ENCODE measurements at regions not wholly inside any gene's neighbourhood (a gene's known extent, or its start where the extent isn't known, plus 50 kb on each side); places are given as distances from the start of the nearest gene placed in this dataset.

DNA sequence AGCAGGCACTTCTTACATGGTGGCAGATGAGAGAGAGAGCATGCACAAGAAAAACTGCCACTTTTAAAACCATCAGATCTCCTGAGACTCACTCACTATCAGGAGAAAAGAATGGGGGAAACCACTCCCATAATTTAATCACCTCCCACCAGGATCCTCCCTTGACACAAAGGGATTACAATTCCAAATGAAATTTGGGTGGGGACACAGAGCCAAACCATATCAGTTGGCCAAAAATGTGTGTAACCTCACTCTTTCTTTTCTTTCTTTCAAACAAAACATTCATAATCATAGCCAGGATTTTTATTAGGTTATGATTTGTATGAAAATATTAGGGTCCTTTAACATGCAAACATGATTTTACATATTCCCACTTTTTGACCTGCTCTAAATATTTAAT, 222.1 kb downstream of the PCDH18 start:
- DNase-seq: peak; percentile 25

DNA sequence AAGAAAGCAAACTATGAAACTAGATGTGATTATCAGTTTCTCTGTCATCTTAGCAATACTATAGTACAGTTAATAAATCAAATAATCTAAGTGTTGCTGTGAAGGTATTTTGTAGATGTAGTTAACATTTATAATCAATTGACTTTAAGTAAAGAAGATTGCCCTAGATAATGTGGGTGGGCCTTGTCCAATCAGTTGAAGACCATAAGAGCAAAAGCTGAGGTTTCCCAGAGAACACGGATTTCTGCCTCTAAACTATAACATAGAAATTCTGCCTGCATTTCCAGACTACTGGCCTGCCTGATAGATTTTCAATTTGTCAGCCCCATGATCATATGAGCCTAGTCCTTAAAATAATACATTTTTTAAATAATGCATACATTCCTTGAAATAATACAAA, 222.9 kb downstream of the PCDH18 start:
- DNase-seq: no peak

DNA sequence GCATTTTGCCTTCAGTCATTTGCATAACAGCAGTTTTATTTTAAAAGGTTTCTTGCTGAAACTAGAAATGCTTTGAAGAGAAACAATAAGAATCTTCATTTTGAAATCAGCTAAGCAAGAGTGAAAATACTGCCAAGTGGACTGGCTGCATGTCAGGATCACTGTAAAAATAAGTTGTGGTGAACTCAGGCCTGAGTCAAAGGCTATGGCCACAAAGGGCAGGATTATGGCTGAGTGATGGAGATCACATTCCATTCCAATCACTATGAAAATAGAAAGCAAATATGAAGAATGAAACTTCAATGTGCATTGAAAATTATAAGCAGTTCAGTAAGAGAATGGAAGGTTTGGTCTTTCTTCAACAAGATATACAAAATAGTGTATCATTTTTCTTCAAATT, 224.5 kb downstream of the PCDH18 start:
- no peak for DNase-seq

DNA sequence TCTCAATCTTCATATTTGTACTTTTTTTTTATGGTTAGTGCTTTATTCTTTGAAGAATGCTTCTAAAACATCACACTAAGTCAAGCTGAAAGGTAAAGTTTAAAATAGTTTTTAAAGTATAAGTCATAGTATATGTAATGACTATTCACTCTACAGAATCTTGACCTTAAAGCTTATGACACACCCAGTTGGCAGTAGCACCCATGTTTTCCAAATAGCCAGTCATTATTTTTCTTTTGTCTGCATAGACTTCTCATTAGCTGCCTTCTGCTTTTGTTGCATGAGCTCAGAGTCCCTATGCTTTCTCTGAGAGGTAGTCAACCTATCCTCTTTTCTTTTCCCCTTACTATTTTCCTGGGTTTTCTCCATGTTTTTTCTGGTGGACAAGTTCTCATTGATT, 231.5 kb downstream of the PCDH18 start:
- no peak for DNase-seq

DNA sequence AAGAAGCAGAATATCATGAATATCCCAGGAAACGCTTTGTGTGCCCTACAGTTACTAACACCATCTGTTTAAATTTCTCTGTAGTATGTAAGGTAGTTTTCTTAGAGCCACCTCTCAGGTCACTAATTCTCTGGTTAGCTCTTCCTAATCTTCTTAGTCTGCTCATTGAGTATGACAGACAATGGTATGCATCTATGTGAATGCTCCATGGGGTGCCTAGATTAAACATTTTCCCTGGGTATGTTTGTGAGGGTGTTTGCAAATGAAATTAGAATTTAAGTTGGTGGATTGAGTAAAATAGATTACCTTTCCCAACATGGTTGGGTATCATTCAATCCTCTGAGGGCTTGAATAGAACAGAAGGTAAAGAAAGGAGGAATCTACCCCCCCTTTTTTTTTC, 233.0 kb downstream of the PCDH18 start:
- no peak for DNase-seq

DNA sequence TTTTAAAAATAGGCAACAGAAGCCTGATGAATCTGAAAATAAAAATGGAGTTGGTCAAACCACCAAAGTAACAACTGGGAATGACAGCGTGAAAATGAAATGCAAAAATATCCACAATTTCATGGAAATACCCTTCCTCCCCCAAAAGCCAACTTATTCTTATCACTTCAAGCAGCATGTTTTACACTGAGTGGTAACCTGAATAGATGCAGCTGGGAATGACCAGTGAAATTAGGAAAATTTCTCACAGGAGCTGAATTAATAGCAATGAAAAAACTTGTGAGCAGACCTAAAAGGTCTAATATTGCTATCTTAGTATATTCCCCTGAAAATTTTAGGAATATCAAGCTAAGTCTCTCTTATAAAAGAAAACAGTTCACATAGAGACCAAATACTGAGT, 239.0 kb downstream of the PCDH18 start:
- DNase-seq: no peak

DNA sequence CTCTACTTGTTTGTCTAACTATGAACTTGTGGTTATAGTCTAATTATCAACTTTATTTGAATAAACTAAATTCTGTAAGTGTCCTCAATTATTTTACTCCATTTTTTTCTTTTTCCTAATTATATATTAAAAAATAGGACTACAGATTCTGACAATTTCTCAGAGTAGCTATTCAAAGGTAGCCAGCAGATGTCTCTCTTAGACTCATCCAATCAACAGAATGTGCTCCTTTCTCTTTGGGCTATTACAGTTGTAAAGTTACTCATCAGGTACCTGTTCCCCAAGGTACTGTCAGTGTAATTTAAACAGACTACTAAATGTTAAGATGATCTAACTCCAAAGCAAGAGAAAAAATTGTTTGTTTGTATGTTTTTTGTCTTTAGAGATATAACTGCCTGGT, 248.6 kb downstream of the PCDH18 start:
- DNase-seq: peak; percentile 53

DNA sequence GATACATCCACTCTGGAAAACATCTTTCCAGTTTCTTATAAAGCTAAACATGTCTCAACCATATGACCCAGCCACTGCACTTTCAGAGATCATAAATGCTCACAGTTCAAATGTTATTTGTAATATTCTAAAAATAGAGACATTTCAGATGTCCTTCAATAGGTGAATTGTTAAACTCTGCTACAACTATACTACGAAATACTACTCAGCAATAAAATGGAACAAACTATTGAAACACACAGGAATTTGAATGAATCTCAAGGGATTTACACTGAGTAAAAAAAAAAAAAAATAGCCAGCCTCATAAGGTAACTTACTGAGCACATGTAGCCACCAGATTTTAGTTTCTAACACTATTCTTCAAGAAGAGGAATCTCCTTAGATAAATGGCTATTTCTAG, 253.9 kb downstream of the PCDH18 start:
- no peak for DNase-seq

DNA sequence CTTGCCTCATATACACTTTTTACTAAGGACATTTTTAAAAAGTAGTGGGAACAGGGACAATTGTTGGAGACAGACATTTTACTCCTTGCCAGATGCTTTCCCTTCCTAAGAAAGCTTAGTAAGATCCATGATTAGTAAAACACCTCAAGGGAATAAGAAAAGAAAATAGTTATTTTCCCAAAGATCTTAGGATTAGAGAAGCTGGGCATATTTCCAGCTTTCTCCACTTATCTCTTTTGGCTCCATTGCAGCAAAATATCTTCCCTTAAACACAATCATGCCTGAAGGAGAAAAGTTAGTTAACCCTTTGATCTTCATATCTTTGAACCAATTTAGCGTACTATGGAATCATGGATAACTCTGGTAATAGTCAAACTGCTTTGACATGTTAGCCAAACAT, 257.9 kb downstream of the PCDH18 start:
- DNase-seq: no peak

DNA sequence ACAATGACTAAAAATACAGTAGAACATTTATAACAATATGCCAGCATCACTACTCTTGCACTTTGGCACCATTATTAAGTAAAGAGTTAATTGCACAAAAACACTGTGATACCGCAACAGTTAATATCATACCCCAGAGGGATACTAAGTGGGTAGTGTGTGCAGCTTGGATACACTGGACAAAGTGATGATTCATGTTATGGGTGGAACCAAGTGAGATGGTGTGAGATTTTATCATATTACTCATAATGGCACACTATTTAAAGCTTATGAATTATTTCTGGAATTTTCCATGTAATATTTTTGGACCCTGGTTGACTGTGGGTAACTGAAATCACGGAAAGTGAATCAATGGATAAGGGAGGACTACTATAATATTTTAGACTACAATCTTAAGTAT, 265.3 kb downstream of the PCDH18 start:
- no peak for DNase-seq

DNA sequence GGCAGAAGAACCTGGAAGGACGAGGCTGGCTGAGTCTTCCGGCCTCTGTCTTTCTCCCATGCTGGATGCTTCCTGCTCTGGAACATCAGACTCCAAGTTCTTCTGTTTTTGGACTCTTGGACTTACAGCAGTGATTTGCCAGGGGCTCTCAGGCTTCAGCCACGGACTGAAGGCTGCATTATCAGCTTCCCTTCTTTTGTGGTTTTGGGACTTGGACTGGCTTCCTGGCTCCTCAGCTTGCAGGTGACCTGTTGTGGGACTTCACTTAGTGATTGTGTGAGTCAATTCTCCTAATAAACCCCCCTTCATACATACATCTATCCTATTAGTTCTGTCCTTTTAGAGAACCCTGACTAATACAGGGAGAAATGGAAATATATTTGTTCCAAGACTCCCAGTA, 265.8 kb downstream of the PCDH18 start:
- DNase-seq: no peak

DNA sequence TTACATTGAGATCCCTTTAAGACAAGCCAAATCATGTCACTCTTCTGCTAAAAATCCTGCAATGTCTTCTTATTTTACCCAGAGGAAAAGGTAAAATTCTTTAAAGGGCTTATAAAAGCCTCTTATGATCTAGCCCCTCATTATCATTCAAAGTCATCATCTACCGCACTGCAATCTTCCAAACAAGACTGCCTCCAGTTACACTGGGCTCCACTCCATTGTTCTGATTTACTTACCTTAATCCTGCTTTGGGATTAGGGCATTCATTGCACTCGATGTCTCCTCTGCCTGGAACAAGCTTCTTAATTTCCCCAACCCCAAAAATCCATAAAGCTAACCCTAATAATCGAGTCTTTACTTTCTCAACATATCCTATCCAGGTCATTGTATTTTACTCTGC, 269.1 kb downstream of the PCDH18 start:
- no peak for DNase-seq

DNA sequence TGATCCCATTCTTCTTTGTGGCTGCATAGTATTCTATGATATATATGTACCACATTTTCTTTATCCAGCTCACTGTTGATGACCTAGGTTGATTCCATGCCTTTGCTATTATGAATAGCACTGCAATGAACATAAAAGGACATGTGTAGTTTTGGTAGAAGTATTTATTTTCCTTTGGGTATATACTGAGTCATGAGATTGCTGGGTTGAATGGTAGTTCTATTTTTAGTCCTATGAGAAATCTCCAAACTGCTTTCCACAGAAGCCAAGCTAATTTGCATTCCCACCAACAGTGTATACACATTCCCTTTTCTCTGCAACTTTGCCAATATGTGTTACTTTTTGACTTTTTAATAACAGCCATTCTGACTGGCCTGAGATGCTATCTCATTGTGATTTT, 278.3 kb downstream of the PCDH18 start:
- no peak for DNase-seq

DNA sequence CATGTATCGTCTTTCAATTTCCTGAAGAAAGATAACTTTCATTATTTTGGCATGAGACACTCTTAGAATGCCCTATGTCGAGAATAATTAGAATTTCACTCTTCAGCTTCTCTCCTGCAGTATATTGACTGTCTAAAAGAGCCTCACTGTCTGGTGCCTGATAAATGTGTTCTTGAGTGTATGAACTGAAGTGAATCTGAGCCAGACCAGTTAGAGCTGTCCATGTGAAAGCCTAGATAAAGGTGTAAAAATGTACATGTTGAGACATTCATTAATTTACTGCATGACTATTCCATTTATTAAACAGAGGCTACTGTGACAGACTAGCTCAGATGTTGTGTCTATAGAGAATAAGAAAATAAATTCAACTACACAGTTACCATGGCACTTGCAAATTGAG, 283.2 kb downstream of the PCDH18 start:
- no peak for DNase-seq

DNA sequence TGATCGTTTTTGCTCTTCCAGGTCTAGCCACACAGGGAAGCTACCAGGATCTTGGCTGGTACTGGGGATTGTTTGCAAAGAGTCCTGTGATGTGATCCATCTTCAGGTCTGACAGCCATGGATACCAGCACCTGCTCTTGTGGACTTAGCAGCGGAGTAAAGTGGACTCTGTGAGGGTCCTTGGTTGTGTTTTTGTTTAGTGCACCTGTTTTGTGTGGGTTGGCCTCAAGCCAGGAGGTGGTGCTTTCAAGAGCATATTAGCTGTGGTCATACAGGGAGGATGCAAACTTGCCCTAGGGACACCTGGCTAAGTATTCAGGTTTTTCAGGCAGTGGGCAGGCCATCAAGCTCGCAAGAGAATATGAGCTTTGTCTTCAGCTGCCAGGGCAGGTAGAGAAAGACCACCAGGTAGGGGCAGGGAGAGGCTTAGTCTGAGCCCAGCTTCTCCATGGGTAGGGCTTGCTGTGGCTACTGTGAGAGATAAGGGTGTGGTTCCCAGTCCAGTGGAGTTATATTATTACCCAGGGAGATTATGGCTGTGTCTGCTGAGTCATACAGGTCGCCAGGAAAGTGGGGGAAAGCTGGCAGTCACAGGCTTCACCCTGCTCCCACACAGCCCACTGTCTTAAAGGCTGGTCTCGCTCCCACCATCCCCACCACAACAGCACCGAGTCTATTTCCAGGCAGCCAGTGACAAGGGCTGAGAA, 293.7 kb downstream of the PCDH18 start:
- peak; percentile 90 for DNase-seq

DNA sequence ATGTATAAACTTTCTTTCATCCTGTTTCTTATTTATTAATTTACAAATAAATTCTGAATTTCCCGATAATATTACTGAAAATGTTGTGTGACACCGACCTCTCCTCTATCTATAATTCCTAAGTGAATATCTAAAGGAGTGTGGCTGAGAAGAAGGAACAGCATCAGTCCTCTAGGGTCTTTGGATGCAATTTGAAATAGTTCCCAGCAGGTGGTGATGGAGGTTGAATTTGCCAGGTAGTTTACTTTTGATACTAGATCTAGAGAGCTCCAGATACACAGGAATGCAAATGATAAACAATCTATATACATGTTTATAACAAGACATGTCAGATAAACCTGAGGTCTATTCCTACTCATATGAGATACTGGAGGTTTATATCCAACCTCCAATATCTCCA, 305.4 kb downstream of the PCDH18 start:
- DNase-seq: peak; percentile 63

DNA sequence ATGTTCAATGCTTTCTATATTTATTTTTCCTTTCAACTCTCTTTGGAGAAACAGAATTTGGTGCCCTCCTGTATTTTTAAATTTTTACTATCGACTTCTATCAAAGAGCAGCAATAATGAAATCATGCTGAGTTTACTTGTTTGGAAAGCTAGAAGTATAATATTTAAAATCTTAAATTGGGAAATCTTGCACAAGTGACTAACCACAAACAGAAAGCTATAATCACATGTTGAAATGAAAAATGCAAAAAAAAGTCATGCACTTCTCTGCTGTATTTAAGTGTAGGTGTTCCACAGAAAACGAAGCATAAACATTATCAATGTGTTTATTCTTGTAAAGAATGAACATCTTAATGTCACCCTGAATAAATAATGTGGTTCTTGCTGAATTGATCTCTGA, 306.1 kb downstream of the PCDH18 start:
- DNase-seq: no peak

DNA sequence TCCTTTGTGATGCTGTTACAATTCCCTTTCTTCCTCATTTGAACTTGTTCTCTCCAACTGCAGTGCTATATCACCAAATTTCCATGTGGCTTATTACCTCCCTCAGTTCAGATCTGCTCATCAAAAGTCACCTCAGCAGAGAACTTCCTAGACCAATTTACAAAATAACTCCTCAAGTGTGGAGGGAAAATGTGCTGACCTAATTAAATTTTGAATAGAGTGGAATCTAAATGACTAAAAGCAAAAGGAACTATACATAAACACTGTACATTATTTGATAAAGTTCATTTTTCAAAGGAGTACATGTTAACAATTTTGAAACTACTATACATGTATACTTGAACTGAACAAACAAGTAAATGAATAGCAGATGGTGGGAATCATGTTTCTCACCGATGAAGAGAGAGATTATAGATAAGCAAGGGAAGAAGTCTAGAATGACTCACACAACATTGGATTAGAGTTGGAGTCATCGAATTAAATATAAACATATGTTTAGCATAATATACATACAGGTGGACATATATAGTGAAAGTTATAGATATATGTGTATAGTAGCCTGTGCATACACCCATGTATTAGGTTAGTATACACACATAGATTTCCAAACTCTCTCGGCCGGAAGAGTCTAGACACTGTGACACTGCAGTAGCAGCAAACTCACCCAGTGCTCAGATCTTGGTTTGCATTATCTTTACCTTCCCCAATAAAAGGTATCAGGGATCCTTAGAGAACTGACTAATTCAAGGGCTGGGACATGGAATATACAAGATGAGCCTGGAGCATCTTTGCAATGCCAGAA, 318.7 kb downstream of the PCDH18 start:
- peak; percentile 24 for DNase-seq

DNA sequence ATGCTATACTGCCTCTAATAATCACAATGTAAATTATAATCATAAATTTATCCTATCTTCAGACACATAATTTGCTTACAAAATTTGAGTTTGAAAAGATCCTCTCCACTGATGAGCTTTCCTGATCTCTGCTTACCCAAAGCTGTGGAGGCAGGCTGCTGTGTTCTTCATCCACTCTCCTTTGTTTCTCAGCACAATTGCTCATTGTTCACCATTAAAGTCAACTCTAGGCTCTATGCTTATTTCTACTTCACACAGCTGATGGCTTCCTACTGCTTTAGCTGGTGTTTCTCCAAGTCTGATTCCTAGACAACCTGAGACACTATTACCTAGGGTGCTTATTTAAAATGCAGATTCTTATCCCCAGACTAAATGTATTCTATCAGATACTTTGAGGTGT, 319.7 kb downstream of the PCDH18 start:
- DNase-seq: no peak

DNA sequence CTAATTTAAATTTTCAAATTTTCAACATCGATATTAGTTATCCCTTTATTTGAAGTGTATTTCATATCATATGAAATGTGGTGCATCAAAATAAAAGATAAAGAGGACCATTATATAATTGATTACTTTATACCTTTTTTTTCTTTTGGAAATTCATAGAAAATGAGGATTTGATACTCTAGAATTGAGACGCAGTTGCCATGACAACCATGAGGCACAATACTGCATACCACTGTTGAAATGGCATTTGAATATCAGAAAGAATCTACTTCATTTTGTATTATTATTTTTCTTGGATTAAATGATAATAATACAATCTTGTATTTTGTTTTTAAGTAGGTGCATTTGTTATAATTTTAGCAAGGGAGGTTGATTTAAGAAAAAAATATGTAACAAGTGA, 323.1 kb downstream of the PCDH18 start:
- no peak for DNase-seq

DNA sequence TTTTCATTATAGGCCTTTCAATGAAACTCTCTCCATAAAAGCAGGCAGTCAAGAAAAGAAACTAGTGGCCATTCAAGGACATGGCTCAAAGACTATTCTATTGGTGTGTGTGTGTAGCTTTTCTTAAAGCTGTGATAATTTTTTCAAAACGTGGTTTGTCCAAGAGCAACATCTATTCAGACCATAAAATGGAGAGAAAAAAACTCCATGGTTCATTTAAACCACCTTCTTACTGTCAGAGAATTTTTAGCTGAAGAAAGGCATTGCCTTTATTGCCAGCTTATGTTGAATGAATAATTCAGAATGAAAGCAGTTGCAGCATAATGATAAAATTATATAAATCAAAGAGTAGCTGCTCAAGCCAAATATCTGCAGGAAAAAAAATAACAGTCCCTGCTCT, 325.5 kb downstream of the PCDH18 start:
- no peak for DNase-seq

DNA sequence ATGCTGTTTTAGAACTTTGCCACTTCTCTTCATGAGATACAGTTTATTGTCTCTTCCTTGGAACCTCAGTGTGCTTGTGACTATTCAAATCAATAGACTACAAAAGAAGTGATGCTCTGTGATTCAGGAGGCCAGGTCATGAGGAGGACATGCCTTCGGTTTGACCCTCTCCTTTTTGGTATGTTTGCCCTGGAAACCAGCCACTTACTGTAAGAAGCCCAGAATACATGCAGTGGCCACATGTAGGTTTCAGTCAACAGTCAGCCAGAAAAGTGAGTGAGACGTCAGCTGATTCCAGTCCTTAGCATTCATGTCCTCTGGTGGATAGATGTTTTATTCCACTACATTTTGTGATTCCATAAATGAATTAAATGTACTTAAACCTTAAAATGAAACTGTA, 328.7 kb downstream of the PCDH18 start:
- DNase-seq: no peak

DNA sequence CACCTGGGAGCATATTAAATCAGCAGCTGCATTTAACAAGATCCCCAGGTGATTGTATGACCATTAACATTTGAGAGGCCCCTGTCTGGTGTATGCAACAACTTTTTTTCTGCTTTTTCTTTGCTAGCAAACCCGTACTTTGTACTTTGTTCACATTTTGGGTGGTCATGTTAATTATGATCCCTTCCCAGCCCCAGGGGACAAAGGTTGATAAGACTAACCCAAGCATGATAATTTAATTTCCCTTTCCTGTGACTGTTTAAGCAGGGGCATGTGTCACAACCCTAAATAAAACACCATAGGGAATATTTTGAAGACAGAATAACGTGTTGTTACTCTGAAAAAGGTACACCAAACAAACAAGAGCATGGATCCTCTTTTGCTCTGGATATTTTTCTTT, 332.0 kb downstream of the PCDH18 start:
- no peak for DNase-seq

DNA sequence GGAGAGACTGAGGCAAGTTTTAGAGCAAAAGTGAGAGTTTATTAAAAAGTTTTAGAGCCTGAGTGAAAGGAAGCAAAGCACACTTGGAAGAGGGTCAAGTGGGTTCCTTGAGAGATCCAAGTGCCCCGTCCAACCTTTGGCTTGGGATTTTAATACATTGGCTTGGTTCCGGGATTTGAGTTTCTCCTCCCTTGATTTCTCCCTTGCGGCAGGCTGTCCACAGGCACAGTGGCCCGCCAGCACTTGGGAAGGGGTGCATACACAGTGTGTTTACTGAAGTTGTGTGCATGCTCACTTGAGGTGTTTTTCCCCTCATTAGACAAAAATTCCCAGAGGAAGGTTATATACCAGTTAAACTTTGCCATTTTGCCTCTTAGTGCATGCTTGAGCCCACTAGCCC, 333.5 kb downstream of the PCDH18 start:
- no peak for DNase-seq

DNA sequence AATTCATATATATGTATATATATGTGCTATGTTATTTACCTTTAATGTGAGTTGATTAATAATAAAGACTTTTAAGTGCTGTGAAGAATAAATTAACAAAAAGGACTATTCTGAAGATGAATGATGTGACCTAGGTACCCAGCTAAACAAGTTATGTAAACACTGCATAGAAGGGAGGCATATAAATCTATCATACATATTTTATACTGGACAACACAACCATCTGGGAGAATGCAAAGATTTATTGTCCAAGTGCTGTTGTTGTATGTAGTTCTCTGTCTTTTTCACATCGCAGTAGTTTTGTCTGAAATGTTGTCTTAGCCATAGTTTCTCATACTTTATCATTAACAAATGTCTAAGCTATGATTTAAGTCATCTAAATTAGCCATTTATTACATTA, 337.6 kb downstream of the PCDH18 start:
- no peak for DNase-seq
